ENCODE measurements at regions not wholly inside any gene's neighbourhood (a gene's known extent, or its start where the extent isn't known, plus 50 kb on each side); places are given as distances from the start of the nearest gene placed in this dataset.

DNA sequence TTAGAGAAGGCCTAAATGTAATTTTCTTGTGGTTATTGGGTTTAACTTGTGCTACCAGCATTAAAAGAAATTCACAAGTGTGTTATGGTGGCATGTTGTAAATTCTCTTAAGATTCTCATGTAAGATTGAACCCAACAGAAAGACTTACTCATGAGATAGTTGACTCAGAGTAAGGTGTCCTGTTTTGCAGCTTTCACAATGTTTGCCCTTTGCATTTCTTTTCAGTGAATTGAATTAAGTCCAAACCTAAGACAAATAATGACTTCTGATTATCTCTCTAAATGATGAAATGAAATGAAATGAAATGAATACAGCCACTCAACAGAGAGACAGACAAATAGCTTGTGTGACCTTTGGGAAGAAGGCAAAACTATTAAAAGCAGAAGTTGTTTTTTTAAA lies 1696.9 kb upstream of the WWC1 start (continued):
- TF ChIP-seq, protein P1, sequence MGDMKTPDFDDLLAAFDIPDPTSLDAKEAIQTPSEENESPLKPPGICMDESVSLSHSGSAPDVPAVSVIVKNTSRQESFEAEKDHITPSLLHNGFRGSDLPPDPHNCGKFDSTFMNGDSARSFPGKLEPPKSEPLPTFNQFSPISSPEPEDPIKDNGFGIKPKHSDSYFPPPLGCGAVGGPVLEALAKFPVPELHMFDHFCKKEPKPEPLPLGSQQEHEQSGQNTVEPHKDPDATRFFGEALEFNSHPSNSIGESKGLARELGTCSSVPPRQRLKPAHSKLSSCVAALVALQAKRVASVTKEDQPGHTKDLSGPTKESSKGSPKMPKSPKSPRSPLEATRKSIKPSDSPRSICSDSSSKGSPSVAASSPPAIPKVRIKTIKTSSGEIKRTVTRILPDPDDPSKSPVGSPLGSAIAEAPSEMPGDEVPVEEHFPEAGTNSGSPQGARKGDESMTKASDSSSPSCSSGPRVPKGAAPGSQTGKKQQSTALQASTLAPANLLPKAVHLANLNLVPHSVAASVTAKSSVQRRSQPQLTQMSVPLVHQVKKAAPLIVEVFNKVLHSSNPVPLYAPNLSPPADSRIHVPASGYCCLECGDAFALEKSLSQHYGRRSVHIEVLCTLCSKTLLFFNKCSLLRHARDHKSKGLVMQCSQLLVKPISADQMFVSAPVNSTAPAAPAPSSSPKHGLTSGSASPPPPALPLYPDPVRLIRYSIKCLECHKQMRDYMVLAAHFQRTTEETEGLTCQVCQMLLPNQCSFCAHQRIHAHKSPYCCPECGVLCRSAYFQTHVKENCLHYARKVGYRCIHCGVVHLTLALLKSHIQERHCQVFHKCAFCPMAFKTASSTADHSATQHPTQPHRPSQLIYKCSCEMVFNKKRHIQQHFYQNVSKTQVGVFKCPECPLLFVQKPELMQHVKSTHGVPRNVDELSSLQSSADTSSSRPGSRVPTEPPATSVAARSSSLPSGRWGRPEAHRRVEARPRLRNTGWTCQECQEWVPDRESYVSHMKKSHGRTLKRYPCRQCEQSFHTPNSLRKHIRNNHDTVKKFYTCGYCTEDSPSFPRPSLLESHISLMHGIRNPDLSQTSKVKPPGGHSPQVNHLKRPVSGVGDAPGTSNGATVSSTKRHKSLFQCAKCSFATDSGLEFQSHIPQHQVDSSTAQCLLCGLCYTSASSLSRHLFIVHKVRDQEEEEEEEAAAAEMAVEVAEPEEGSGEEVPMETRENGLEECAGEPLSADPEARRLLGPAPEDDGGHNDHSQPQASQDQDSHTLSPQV (IDR thresholded peaks at IDR 0.05) = no peak
- TF ChIP-seq JUNB (IDR thresholded peaks at IDR 0.05) = no peak
- no peak for TF ChIP-seq CHD2 (IDR thresholded peaks at IDR 0.05; ENCODE audit: borderline replicate concordance, low read depth, low read length)
- no peak for TF ChIP-seq ZBED1 (IDR thresholded peaks at IDR 0.05; ENCODE audit: borderline replicate concordance)

DNA sequence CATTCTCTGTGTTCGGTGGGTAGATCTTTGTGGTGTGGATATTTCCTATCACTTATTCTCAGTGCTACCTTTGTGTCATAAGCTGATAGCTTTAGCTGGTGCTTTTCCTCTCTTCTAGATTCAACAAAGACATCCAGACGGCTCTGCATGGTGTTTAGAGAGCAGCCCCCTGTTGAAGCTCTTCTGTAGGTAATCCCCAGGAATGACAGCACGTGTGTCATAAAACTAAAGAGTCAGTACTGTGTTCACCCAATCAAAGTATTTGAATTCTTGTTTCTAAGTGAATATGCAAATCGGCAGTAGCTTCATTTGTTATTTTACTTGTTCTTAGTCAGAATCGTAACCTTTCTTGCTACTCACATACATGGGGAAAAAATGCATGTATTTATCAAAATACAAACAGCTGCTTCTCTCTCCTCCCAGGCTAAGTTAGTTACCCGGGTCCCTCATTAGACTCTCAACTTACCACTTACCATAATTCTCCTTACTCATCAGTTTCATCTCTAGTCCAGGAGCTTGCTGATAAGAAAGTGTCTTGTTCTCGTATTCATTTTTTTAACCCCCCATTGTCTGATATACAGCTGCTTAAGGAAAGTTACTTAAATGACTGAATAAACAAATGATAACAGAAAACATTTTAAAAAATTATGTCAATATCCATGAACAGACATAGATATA lies 1696.0 kb upstream of the WWC1 start:
- Histone ChIP-seq H3K27me3 (replicated peaks in 1 of 2; ENCODE audit: control insufficient read depth in 2 of 2, insufficient read depth in 2 of 2, low read length in 1 of 2) (no peaks in the 10 kb centered on the region), H4K20me1 (ENCODE audit: control insufficient read depth, insufficient read depth) (no peaks in the 10 kb centered on the region), H3K27ac (ENCODE audit: control insufficient read depth, insufficient read depth) (no peak overlapping the region), H3K4me1 (ENCODE audit: control insufficient read depth, insufficient read depth, low read length) (no peaks in the 10 kb centered on the region), H3K36me3 (ENCODE audit: control insufficient read depth in 2 of 2, insufficient read depth in 2 of 2, low read length in 1 of 2) (no peaks in the 10 kb centered on the region), H3K9ac (ENCODE audit: control insufficient read depth, insufficient read depth, low read length) (no peak overlapping the region), H2AFZ (ENCODE audit: control insufficient read depth, low read depth, low read length) (no peak overlapping the region), H3K79me2 (ENCODE audit: control insufficient read depth, insufficient read depth, low read length) (no peaks in the 10 kb centered on the region), H3K4me2 (ENCODE audit: control insufficient read depth, insufficient read depth) (no peak overlapping the region), H3K9me3 (replicated peaks; ENCODE audit: control insufficient read depth, insufficient read depth, low read length) (no peaks in the 10 kb centered on the region), H3K4me3 (no peak overlapping the region)
- no peak for FAIRE-seq
- intact Hi-C loops (cut with micrococcal nuclease; ENCODE audit: unreplicated experiment) = no loop called here
- ChIA-PET RAD21 (ENCODE audit: unreplicated experiment) (no interaction called here), POLR2A (no interaction called here), CTCF (no interaction called here), SMC1A (ENCODE audit: uncharacterized antibody, unreplicated experiment) (no interaction called here)
- BruUV-seq (replicated peaks) = no TSS peak
- WGBS (ENCODE audit: insufficient coverage, insufficient replicate concordance, low lambda C conversion rate, missing lambda C conversion rate) = 35% methylated on average over 7 of the region's 7 CpGs
- in situ Hi-C loops (cut with MboI) = no loop called here
- DNase-seq (ENCODE audit: low read depth, low spot score) = no peak
- no peak for ATAC-seq
- TF ChIP-seq ZNF24 (IDR thresholded peaks at IDR 0.05) (no peak), PAX8 (IDR thresholded peaks at IDR 0.05) (no peak), NRF1 (conservative IDR thresholded peaks at IDR 0.05; ENCODE audit: low read depth, low read length) (no peak), NR2F1 (conservative IDR thresholded peaks at IDR 0.05) (no peak), PAX5 (IDR thresholded peaks at IDR 0.05; ENCODE audit: borderline replicate concordance, low read depth, low read length) (no peak), BCL11A (IDR thresholded peaks at IDR 0.05; ENCODE audit: low read depth, low read length) (no peak), SMARCA5 (IDR thresholded peaks at IDR 0.05) (no peak), EGR1 (IDR thresholded peaks at IDR 0.05; ENCODE audit: borderline replicate concordance in 1 of 2, low read depth in 2 of 2, low read length in 2 of 2) (no peak), FOXM1 (IDR thresholded peaks at IDR 0.05; ENCODE audit: low read depth, low read length) (no peak), CHD1 (IDR thresholded peaks at IDR 0.05; ENCODE audit: low read depth, low read length) (no peak), HDAC6 (IDR thresholded peaks at IDR 0.05; ENCODE audit: unreplicated experiment) (no peak)
- TF ChIP-seq, protein P2, sequence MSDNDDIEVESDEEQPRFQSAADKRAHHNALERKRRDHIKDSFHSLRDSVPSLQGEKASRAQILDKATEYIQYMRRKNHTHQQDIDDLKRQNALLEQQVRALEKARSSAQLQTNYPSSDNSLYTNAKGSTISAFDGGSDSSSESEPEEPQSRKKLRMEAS (IDR thresholded peaks at IDR 0.05; ENCODE audit: low read depth, low read length) = no peak

All from GM12878 (cell line).